ENCODE measurements at regions not wholly inside any gene's neighbourhood (a gene's known extent, or its start where the extent isn't known, plus 50 kb on each side); places are given as distances from the start of the nearest gene placed in this dataset.

DNA sequence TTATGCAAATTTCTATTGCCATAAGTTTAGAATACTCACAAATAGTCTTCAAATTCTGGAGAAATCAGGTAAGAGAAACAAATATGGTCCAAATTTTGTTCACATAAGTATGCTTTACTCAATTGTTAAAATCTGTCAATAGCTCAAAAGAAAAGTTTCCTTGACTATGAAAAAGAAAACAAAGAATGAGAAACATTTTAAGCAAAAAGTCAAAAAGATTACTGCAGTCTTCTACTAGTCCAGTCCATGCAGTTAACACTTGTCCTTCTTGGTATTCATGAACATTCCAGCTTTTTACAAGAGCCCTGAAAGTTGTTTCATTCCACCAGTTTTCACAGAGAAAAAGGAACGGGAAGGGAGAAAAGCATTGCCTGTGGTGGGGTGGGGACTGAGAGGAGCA, 54.7 kb upstream of the ZXDA start:
- intact Hi-C loops (cut with DNase I, micrococcal nuclease), result no loop called here
- TF ChIP-seq, protein P1, sequence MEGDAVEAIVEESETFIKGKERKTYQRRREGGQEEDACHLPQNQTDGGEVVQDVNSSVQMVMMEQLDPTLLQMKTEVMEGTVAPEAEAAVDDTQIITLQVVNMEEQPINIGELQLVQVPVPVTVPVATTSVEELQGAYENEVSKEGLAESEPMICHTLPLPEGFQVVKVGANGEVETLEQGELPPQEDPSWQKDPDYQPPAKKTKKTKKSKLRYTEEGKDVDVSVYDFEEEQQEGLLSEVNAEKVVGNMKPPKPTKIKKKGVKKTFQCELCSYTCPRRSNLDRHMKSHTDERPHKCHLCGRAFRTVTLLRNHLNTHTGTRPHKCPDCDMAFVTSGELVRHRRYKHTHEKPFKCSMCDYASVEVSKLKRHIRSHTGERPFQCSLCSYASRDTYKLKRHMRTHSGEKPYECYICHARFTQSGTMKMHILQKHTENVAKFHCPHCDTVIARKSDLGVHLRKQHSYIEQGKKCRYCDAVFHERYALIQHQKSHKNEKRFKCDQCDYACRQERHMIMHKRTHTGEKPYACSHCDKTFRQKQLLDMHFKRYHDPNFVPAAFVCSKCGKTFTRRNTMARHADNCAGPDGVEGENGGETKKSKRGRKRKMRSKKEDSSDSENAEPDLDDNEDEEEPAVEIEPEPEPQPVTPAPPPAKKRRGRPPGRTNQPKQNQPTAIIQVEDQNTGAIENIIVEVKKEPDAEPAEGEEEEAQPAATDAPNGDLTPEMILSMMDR (IDR thresholded peaks at IDR 0.05), result no peak
- H3K36me3 ChIP-seq (ENCODE audit: insufficient read depth, low read length), result no peaks in the 10 kb centered on the region
- no peak overlapping the region for H3K27ac ChIP-seq (ENCODE audit: low read depth in 1 of 2, low read length in 2 of 2)
- Mint-ChIP-seq H3K27ac (no peak overlapping the region), H3K27me3 (no peaks in the 10 kb centered on the region), H3K4me1 (ENCODE audit: low read depth) (no peaks in the 10 kb centered on the region), H3K36me3 (ENCODE audit: low read depth) (no peaks in the 10 kb centered on the region), H3K4me3 (no peak overlapping the region), H3K9me3 (peaks cover 10% of the 10 kb centered on the region)
- H3K4me3 ChIP-seq (ENCODE audit: low read length), result no peak overlapping the region
- no peak for ATAC-seq (ENCODE audit: poor library complexity)
- CTCF ChIA-PET, result no interaction called here
- peaks cover 0 to 11% of the 10 kb centered on the region in 2 experiments for H3K9me3 ChIP-seq (ENCODE audit: control insufficient read depth in 1 of 2, insufficient read depth in 1 of 2, low read length in 2 of 2)
- H3K27me3 ChIP-seq (ENCODE audit: control insufficient read depth in 1 of 2, insufficient read depth in 2 of 2, low read length in 2 of 2), result no peaks in the 10 kb centered on the region
- H3K4me1 ChIP-seq (ENCODE audit: insufficient read depth, low read length), result no peaks in the 10 kb centered on the region
- POLR2A ChIA-PET, result no interaction called here
- no peak for DNase-seq

Measured in CD4-positive, alpha-beta T cell (primary cell).